LNCaP clone FGC (cell line): ENCODE measurements at regions not wholly inside any gene's neighbourhood (a gene's known extent, or its start where the extent isn't known, plus 50 kb on each side); places are given as distances from the start of the nearest gene placed in this dataset.

ENCODE experiments used
- DNase-seq: peaks from one replicate; pipeline ENCODE4 v3.0.0-alpha.2; 2011; ENCODE audit warnings: low read depth
- H3K4me3 ChIP-seq: 2 replicates; pipeline ENCODE4 v1.5.1; 2011; ENCODE audit warnings: mild to moderate bottlenecking, low read depth, low read length, control low read depth
- TF ChIP-seq, protein P1 (sequence below): IDR thresholded peaks from 2 replicates; pipeline ENCODE4 v1.5.1; 2012; ENCODE audit warnings: mild to moderate bottlenecking; ENCODE audit not compliant: control insufficient read depth, insufficient read depth; ENCODE audit errors: extremely low read depth

DNA sequence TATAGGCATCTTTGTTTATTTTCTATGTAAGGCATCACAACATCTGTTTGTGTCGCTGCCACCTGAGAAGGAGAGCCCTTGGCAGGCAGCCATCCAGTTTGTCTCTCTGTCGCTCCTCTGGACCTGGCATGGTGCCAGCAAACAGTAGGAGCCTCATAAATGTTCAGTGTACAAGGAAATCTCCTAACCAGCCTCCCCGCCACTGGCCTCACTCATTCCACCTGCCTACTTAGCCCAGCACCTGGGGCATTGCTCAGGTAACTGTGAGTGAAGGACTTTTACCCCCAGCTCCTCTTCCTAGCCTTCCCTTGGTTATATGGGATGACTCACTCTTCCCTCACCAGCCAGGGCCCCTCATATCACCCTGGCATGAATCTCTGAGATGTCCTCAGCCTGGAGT, 61.7 kb upstream of the NPTX2 start:
- H3K4me3 ChIP-seq: no peak overlapping the region
- TF ChIP-seq, protein P1, sequence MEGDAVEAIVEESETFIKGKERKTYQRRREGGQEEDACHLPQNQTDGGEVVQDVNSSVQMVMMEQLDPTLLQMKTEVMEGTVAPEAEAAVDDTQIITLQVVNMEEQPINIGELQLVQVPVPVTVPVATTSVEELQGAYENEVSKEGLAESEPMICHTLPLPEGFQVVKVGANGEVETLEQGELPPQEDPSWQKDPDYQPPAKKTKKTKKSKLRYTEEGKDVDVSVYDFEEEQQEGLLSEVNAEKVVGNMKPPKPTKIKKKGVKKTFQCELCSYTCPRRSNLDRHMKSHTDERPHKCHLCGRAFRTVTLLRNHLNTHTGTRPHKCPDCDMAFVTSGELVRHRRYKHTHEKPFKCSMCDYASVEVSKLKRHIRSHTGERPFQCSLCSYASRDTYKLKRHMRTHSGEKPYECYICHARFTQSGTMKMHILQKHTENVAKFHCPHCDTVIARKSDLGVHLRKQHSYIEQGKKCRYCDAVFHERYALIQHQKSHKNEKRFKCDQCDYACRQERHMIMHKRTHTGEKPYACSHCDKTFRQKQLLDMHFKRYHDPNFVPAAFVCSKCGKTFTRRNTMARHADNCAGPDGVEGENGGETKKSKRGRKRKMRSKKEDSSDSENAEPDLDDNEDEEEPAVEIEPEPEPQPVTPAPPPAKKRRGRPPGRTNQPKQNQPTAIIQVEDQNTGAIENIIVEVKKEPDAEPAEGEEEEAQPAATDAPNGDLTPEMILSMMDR: no peak
- DNase-seq: no peak

DNA sequence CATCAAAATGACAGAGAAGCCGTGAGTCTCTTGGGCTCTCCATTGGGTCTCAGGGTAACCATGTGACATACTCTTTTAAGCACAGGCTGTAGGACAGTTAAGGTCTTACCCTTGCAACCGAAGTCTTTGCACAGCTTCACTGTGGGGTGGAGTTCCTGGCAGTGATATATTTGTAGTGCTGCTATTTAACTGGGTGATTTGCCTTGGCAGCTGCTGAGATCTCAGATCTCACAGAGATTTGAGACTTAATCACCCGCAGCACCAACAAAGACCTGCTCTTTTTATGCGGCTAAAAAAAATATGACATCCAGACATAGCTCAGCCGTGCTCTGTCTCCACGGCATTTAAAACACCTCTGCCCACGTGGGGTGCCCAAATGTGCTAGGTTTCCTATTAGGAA, 63.4 kb upstream of the NPTX2 start:
- no peak overlapping the region for H3K4me3 ChIP-seq
- DNase-seq: no peak
- TF ChIP-seq, protein P1: no peak

DNA sequence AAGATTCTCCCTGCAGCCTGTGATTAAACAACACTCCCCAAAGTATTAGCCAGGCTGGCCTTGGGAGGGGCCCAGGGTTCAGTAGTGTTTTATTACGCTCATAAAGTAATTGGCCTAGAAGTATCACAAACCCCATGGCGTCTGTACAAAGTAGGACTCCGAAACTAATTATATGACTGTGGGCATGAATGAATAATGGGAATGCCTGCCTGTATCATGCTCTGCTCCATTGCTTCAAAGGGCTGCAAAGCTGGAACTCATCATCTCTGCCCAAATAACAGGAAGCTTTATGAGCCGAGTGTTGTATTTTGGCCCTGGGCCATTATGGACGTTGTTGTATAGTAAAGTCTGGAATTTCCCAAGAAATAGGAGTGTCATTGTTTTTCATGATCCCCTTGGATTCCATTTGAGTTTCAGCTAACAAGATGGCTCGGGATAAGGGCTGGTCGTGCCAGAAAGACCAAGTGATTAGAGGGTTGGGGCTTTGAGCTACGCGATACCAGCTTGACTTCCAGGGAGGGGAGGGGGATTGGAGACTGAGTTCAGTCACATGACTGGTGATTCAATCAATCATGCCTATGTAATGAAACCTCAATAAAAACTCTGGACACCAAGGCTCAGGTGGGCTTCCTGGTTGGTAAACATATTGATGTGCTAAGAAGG, 65.3 kb upstream of the NPTX2 start:
- TF ChIP-seq, protein P1: no peak
- no peak overlapping the region for H3K4me3 ChIP-seq
- DNase-seq: no peak

DNA sequence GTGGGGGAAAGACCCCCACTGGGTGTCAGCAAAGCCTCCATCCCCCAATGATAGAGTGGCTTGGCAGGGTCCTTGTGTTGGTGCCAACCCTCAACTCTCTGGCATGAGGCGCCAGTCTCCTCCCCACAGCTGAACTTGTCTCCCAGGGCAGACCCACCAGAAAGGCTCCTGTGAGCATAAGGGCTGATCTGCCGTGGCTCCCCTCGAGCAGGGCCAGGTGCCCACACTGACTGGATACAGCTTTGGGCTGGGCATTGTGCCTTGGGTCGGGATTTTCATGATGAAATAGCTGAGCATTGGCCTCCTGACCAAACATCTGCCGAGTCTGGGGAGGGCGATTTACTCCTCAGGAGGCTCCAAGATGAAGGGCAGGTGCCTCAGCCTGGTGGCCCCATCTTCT, 68.1 kb upstream of the NPTX2 start:
- H3K4me3 ChIP-seq: no peak overlapping the region
- DNase-seq: no peak
- TF ChIP-seq, protein P1: no peak

DNA sequence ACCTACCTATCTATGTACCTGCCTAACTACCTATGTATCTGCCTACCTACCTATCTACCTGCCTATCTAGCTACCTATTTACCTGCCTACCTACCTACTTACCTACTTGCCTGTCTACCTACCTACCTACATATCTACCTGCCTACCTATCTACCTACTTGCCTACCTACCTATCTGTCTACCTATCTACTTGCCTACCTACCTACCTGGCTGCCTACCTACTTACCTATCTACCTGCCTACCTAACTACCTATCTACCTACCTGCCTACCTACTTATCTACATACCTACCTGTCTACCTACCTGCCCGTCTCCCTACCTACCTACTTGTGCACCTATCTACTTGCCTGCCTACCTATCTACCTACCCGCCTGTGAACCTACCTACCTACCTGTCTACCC, 68.7 kb upstream of the NPTX2 start:
- TF ChIP-seq, protein P1: no peak
- DNase-seq: no peak
- no peak overlapping the region for H3K4me3 ChIP-seq

DNA sequence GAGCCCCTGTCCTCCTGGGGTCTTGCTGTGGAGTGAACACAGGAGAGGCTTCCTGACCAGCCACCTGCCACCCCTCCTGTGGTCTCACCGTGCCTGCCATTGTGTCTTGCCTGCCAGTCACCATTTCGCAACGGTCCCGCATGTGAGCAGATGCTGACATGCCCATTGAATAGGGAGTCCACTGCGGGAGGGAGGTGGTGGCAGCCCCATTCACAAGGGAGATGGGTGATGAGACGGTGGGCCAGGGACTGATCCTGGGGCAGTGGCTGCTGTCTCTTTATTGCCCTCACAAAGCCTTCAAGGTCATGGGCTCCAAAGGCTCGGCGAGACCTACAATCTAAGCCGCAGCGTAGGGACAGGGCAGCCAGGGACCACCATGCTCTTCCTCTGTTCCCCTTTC, 76.0 kb upstream of the NPTX2 start:
- no peak overlapping the region for H3K4me3 ChIP-seq
- no peak for DNase-seq
- TF ChIP-seq, protein P1: no peak

DNA sequence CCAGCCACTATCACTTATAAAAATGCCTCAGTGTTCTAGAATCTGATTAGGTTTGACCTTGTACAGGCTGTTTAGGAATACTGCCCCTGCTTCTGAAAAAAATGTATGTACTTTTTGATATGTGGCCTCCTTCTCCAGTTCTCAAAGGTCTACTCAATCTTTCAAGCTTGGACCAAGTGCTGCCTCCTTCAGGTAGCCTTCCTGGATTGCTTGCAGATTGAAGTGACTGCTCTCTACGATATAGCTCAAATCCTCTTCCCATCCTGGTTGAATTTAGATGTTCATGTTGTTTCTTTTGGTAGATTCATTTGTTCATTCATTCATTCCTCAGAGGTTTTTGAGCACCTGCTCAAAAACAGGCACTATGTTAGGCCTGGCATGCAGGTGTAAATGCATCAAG, 77.2 kb upstream of the NPTX2 start:
- TF ChIP-seq, protein P1: no peak
- H3K4me3 ChIP-seq: no peak overlapping the region
- DNase-seq: no peak
